ENCODE measurements at regions not wholly inside any gene's neighbourhood (a gene's known extent, or its start where the extent isn't known, plus 50 kb on each side); places are given as distances from the start of the nearest gene placed in this dataset.

- H3K27ac ChIP-seq, result no peak overlapping the region
- H3K9me3 ChIP-seq, result no peaks in the 10 kb centered on the region
- H3K4me3 ChIP-seq, result no peak overlapping the region
- H3K36me3 ChIP-seq (ENCODE audit: low read depth, missing control alignments), result no peaks in the 10 kb centered on the region
- DNase-seq, result no peak
- no peak for TF ChIP-seq CTCF (IDR thresholded peaks at IDR 0.05)
- intact Hi-C loops (cut with DNase I; ENCODE audit: low total_unique reads), result no loop called here
- H3K4me1 ChIP-seq, result no peaks in the 10 kb centered on the region
- H3K27me3 ChIP-seq, result no peaks in the 10 kb centered on the region
- WGBS, 2 donors, result 44 to 64% methylated on average over 2 of the region's 2 CpGs
These were observed 1027.8 kb upstream of the PHF14 start for GRCh38 chr7:9945857-9946256.

- Histone ChIP-seq H3K27me3 (no peaks in the 10 kb centered on the region), H3K9me3 (no peaks in the 10 kb centered on the region), H3K27ac (no peak overlapping the region), H3K36me3 (ENCODE audit: low read depth, missing control alignments) (no peaks in the 10 kb centered on the region), H3K4me3 (no peak overlapping the region), H3K4me1 (no peaks in the 10 kb centered on the region)
- intact Hi-C loops (cut with DNase I; ENCODE audit: low total_unique reads), result no loop called here
- no peak for TF ChIP-seq CTCF (IDR thresholded peaks at IDR 0.05)
- TF ChIP-seq POLR2A (IDR thresholded peaks at IDR 0.05), result no peak
- WGBS, 2 donors, result 84 to 94% methylated on average over 2 of the region's 2 CpGs
- DNase-seq, result no peak
These were observed 1018.5 kb upstream of the PHF14 start for GRCh38 chr7:9955138-9955537.

GRCh38 chr7:9958486-9958885 lies 1015.2 kb upstream of the PHF14 start:
- no peaks in the 10 kb centered on the region for H3K9me3 ChIP-seq
- no peak for DNase-seq

GRCh38 chr7:9960460-9960859 lies 1013.2 kb upstream of the PHF14 start:
- H3K27me3 ChIP-seq, result no peaks in the 10 kb centered on the region
- no peak overlapping the region for H3K4me3 ChIP-seq
- intact Hi-C loops (cut with DNase I; ENCODE audit: low total_unique reads), result no loop called here
- 50 to 66% methylated on average over 3 of the region's 3 CpGs for WGBS, 2 donors
- H3K4me1 ChIP-seq, result no peaks in the 10 kb centered on the region
- H3K36me3 ChIP-seq (ENCODE audit: low read depth, missing control alignments), result no peaks in the 10 kb centered on the region
- DNase-seq, result no peak
- H3K9me3 ChIP-seq, result no peaks in the 10 kb centered on the region
- no peak overlapping the region for H3K27ac ChIP-seq
- TF ChIP-seq POLR2A (IDR thresholded peaks at IDR 0.05), result no peak
- no peak for TF ChIP-seq CTCF (IDR thresholded peaks at IDR 0.05)

More at GRCh38 chr7:9958486-9958885, 1015.2 kb upstream of the PHF14 start:
- H3K27ac ChIP-seq, result no peak overlapping the region
- H3K27me3 ChIP-seq, result no peaks in the 10 kb centered on the region
- no peak overlapping the region for H3K4me3 ChIP-seq
- intact Hi-C loops (cut with DNase I; ENCODE audit: low total_unique reads), result no loop called here
- no peaks in the 10 kb centered on the region for H3K4me1 ChIP-seq
- WGBS, 2 donors, result 72 to 73% methylated on average over 5 of the region's 5 CpGs
- TF ChIP-seq POLR2A (IDR thresholded peaks at IDR 0.05), result no peak
- no peak for TF ChIP-seq CTCF (IDR thresholded peaks at IDR 0.05)
- H3K36me3 ChIP-seq (ENCODE audit: low read depth, missing control alignments), result no peaks in the 10 kb centered on the region

- DNase-seq, result no peak
- intact Hi-C loops (cut with DNase I; ENCODE audit: low total_unique reads), result no loop called here
- Histone ChIP-seq H3K27me3 (no peaks in the 10 kb centered on the region), H3K4me1 (no peaks in the 10 kb centered on the region), H3K9me3 (no peaks in the 10 kb centered on the region), H3K4me3 (no peak overlapping the region), H3K36me3 (ENCODE audit: low read depth, missing control alignments) (no peaks in the 10 kb centered on the region), H3K27ac (no peak overlapping the region)
- WGBS, 2 donors, result 89 to 97% methylated on average over 5 of the region's 5 CpGs
- TF ChIP-seq POLR2A (IDR thresholded peaks at IDR 0.05) (no peak), CTCF (IDR thresholded peaks at IDR 0.05) (no peak)
These were observed 1012.3 kb upstream of the PHF14 start for GRCh38 chr7:9961161-9961922.

All from testis (tissue), 2 donors.